ENCODE measurements at regions not wholly inside any gene's neighbourhood (a gene's known extent, or its start where the extent isn't known, plus 50 kb on each side); places are given as distances from the start of the nearest gene placed in this dataset.
"Not testable (repeated sequence)": the region's sequence is repeated elsewhere in the genome, so short reads cannot be mapped to it uniquely, and the experiment has no call there.

DNA sequence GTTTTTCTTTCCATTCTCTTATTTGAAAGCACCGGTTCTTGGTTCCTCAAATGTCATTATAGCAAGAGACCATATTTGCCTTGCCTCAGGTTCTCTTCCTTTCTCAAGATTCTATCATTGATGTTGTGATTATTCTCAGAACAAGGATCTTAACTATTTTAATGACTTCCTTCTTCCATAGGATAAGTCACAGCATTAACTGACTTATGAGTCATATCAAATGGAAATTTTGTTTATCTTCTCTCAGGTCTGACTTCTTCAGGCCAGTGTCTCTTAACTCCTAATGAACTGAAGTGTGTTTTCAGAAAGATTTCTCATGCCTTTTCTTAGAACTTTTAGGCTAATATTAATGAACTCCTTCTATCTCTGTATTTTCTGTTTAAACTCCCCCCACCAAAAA lies 794.6 kb upstream of the LRRN3 start:
- no peak for DNase-seq (ENCODE audit: low spot score)

DNA sequence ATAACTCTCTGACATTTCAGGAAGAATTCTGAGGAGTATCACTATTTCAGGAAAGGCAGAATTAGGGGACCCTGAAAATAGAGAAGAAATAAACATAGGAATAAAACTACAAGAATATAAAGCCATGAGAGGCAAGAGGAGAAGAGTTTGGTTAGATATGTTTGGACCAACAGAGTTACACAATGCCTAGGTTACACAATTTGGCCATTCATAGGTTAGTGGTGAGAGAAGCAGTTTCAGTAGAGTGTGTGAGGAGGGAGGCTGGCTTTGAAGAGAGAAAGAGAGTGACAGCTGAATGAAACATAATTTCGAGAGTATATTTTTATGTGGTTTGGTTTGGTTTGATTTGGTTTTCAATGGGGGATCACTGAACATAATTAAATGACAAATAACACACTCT lies 783.2 kb upstream of the LRRN3 start:
- DNase-seq (ENCODE audit: low spot score): no peak

DNA sequence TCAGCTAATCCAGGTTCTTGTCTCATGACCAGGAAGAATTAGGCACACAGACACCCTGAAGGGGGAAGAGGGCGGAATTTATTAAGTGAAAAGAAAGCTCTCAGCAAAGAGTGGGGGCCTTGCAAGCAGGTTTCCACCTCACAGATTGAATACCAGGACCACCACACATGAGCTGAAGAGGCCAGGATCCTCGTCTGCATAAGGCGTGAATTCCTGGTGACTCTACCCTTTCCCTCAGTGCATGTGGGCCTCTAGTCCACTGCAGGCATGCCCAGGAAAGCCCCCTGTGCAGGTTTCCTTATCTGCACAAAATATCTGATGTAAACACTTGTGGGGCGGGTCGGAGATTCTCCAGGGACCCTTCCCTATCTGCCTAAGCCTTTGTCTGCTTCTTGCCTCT lies 782.1 kb upstream of the LRRN3 start:
- DNase-seq (ENCODE audit: low spot score): no peak

DNA sequence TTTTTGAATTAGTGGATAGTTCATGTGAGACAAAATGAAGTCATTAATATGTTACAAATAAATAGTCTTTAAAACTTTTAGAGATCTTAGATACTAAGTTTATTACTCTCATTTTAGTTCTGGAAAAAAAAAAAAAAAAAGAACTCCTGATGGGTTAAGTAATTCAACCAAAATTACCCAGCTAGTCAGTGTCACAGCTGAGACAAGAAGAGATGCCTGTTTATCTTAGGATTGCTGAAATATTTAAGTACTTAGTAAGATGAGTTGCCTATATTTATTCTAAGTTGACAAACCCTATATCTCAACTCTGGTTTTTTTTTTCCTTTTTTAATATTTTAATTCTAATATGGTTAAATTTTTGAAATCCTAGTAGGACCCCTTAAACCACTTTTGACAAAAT lies 781.0 kb upstream of the LRRN3 start:
- DNase-seq (ENCODE audit: low spot score): no peak

DNA sequence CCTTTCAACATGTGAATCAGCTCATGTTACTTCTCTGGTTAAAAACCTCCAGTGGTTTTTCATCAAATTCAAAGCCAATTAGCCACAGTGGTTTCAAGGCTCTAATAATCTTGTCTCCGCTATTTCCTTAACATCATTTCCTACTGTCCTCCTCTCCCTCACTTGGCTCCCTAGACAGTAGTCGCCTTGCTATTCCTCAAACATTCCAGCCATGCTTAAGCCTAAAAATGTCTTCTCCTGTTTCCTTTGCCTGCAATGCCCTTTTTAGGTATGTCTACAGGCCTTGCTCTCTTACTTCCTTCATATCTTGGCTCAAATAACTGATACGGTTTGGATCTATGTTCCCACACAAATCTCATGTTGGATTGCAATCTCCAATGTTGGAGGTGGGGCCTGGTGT lies 779.4 kb upstream of the LRRN3 start:
- DNase-seq (ENCODE audit: low spot score): no peak

DNA sequence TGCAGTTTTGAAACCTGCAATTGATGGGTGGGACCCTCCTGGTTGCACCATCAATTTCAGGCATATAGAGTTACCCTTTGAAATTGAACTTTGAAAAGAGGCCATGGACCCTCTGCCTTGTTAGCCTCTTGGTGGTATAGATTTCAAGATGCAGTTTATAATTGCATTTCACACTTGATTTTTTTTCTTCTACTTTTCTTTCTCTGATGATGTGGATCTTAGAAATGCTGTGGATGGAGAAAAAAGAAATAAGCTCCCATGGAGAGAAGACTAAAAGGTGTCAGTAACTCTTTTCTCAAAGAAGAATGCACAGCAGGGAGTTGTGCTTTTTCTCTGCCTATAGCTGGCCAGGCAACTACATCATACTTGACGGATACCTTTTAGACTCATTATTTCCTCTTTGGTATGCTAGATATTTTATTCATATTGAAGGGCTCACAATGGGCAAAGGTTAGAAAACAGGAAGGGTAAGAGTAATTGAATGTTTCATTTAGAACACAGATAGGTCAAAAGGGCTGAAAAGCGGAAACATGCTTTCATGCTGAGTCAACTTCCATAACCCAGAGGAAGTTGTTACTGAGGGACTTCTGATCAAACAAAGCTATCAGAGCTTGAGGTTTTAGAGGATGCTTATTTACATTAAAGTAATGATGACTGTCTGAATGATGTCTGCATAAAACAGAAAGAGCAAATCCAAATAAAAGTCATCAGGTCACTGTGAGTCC lies 773.2 kb upstream of the LRRN3 start:
- no peak for DNase-seq (ENCODE audit: low spot score)

DNA sequence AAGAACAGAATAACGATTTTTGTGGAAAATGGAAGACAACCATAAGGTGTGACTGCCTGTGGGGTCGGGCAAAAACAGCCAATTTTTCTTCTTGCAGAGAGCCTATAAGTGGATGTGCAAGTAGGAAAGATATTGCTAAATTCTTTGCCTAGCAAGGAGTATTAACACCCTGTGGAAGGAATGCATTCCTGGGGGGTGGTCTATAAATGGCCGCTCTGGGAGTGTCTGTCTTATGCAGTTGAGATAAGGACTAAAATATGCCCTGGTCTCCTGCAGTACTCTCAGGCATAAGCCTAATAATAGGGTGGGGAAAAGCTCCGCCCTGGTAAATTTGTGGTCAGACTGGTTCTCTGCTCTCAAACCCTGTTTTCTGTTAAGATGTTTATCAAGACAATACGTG lies 770.6 kb upstream of the LRRN3 start:
- DNase-seq (ENCODE audit: low spot score): not testable (repeated sequence)

DNA sequence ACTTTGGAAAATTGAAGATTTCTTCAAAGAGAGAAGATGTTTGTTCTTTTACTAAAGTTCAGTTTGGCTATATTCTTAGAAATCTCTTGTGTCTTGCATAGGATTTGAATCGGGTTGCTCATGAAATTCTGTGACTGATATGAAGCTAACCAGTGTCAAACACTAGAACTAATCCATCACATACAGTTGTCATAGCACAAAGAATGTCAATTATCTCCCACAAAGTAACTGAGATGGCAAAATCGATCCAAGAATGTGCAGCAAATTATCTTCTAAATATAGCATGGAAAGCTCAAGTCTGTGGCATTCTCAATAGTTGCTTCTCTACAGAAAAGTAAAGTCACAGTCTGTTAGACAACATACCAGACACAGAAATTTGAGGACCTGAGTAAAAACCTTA lies 768.1 kb upstream of the LRRN3 start:
- DNase-seq (ENCODE audit: low spot score): no peak

DNA sequence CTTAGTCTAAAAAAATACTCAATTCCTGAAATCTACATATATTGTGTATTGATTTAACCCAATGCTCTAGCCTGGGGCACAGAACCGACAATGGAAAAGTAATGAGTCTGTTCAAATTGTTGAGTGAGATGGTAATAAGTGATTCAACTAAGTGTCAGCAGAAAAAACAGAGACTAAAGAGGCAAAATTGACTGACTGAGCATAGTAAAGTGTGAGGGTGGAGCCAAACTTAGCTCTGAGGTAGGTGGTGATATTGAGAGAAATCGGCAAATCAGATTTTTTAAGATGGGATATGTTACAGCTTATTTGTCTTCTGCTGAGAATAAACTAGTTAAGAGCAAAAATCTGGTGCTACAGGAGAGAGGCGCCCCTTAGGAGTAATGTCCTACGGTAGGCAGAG lies 764.0 kb upstream of the LRRN3 start:
- no peak for DNase-seq (ENCODE audit: low spot score)

DNA sequence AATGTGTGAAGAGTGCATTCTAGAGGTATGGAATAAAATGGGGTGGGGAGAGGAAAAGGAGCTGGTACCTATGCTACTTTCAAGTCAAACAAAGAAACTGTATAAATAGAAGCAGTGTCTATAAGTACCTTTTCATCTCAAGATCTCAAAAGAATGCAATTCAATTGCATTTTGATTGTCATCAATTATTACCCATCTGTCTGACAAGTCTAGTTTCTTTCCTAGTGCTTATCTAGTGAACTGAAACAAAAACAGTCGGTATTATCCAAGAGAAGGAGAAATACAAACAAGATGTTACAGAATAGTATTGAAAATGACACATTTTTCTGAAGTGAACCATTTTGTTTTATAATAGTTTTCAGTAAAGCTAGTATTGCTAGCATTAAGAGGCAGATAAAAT lies 754.5 kb upstream of the LRRN3 start:
- no peak for DNase-seq (ENCODE audit: low spot score)

DNA sequence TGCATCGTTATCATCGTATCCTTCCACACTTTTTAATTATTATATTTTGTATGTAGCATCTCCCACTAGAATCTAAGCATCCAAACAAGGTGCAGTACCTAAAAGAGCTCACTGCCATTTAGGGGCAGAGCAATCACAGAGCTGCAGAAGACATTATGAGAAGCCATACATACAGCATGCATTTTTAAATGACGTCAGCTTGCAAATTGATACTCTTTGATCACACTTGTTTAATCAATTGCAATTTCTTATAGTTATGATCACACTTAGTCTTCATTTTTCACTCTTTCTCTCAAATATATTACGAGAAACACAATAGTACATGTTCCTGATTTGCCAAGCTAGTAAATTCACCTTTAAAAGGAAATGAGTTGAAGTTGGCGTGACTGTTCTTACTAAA lies 753.3 kb upstream of the LRRN3 start:
- no peak for DNase-seq (ENCODE audit: low spot score)

DNA sequence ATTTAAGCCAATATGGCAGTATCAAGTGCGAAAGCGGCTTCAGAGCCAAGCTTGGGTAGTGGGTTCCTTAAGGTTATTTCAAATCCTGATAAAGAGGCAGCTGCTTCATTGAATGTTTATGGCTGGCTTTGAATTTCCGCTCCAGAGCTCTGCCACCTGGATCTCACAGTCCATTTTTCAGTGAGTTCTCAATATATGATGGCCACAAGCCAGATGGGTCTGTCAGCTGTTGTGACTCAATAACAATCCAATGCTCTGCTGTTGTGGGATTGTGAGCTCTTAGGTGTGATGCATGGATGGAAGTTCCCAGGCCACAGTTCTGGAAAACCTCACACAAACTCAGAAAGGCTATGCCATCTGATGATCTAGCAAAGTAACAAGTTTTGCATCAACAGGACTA lies 743.8 kb upstream of the LRRN3 start:
- DNase-seq (ENCODE audit: low spot score): no peak

DNA sequence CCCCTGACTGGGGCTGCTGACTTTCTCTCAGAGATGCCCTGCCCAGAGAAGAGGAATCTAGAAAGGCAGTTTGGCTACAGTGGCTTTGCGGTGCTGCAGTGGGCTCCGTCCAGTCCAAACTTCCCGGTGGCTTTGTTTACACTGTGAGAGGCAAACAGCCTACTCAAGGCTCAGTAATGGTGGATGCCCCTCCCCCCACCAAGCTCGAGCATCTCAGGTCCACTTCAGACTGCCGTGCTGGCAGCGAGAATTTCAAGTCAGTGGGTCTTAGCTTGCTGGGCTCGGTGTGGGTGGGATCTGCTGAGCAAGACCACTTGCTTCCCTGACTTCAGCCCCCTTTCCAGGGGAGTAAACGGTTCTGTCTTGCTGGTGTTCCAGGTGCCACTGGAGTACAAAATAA lies 734.5 kb upstream of the LRRN3 start:
- DNase-seq (ENCODE audit: low spot score): no peak

DNA sequence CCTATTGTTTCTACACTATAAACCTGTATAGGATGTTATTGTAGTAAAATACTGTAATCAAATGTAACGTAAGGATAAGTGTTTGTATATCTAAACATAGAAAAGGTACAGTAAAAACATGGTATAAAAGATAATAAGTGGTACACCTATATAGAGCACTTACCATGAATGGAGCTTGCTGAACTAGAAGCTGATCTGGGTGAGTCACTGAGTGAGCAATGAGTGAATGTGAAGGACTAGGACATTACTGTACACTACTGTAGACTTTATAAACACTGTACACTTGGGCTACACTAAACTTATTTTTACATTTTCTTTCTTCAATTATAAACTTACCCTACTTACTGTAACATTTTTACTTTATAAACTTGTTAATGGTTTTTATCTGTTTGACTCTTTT lies 732.9 kb upstream of the LRRN3 start:
- no peak for DNase-seq (ENCODE audit: low spot score)

DNA sequence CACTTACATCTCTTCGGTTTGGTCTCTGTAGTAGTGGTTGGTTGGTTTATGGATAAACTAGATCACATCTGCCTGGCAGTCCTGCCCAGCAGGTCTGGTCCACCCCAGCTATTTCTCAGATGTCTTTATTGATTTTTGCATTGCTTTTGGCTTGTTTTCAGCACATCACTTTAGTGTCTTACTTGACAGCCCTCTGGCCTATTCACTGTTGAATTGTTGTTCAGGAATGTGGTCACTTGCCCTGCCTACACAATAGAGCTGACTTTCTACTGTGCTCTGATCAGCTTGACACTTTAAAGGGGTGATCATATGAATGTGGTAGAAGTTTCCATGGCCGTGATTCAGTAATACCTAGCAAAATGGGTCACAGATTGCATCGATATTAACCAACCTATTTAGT lies 719.2 kb upstream of the LRRN3 start:
- no peak for DNase-seq (ENCODE audit: low spot score)

DNA sequence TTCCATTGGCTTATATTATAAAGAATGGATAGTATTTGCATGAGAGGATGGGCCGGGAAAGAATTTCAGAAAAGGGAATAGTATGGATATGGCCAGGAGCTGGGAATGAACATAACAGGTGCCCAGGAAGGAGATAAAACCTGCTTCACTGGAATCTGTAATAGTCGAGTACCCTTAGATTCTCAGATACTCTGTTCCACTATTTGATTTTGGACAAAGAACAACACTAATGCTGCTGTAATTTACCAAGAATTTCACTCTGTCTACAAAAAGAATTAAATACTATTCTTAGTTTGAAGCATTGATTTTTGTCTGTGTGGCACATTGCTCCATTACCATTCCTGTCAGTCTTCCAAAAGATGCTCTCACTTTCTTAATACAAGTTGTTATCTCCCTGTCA lies 718.2 kb upstream of the LRRN3 start:
- no peak for DNase-seq (ENCODE audit: low spot score)

DNA sequence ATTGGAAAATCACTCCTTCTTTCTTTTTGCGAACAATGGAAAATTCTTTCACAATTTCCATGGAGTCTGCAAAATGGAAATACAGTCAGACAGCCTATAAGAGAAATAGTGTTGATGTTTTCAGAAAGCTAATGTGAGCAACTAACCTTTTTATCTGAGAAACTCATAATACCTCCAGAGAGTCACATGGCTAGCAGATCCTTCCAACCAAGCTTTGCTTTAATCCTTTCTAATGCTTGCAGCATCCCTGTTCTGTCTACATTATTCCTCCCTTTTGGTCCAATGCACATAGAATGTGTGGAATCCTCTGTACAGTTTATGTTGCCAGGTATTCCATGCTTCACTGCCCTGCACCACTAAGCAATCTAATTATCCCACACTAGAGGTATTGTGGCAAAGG lies 717.5 kb upstream of the LRRN3 start:
- DNase-seq (ENCODE audit: low spot score): no peak

DNA sequence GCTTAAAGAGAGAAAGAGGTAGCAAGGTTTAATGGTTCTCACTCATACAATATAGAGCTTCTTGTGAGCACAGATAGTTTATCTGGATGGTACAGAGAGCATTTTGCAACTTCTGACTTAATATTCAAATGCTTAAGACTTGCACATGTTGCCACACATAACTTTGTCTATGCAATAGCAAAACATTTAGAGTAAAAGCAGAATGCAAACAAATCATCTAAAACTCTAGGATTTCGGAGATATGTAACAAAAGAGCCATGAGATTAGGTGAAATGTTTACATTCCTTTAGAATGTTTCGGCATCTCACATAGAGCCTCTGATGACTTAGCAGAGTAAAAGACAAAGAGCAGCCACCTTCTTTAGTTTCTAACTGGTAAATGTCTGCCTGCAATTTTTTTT lies 717.1 kb upstream of the LRRN3 start:
- DNase-seq (ENCODE audit: low spot score): no peak

DNA sequence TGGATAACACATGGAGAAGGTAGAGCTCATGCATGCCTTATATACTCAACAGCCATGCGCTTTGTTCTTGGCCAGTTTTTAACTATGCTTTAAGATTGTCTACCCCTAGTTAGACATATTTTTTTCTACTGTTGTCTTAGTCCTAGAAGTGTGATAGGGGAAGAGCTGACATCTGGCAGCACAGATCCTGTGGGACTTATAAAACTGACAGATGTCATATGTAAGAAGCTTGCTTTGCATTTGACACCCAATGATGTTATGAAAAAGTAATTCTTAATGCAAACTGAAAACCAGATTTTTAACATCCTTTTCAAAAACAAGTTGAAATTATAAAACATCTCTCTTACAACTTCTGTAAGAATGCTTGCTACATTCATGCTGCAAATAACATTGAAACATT lies 715.9 kb upstream of the LRRN3 start:
- no peak for DNase-seq (ENCODE audit: low spot score)

DNA sequence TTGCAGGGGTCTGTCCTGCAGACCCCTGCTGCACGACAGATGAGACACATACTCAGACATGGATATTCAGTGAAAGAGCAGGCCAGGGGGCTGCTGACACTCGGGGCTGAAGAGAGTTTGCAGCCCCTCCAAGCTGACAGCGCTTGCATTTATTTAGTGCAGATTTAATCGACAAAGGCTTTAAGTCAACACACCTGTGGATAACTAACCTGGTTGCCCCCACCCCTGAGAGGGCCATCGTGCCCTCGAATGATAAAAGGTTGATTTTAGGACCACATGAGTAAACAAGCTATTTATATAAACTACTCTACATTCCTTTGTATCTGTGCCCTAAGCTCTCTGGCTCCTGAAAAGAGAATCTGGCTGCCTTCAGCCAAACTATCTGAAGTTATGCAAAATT lies 708.2 kb upstream of the LRRN3 start:
- no peak for DNase-seq (ENCODE audit: low spot score)

DNA sequence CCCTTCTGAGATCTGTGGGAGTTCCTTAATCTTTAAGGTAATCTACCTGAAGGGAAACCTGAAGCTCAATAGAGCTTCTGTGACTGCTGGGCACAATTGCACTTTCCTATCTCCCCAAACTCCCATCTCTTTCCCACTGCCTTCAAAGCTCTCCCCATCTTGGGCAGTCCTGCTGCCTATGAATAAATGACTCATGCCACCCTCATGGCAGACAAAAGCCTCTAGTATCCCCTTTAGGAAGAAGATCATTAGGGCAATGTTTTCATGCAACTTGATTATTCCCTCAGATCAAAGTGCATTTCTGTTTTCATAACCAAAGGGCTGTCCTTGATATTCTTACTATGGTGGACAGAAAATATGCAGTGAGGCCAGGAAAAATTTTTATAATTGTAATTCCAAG lies 704.9 kb upstream of the LRRN3 start:
- no peak for DNase-seq (ENCODE audit: low spot score)

DNA sequence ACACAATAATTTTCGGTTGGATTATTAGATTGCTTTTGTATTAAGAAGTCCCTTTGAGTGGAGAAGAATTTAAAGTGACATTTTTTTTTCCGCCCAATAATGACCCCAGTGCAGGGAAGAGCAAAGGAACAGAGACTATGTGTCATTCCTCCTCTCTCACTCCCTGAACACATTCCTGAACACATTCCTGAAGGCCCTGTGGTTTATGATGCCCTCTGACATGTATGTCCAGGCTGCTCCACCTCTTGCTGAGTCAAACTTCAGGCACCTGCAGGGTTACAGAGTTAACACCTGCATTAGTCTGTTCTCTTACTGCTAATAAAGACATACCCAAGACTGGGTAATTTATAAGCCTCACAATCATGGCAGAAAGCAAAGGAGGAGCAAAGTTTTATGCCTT lies 704.0 kb upstream of the LRRN3 start:
- no peak for DNase-seq (ENCODE audit: low spot score)

DNA sequence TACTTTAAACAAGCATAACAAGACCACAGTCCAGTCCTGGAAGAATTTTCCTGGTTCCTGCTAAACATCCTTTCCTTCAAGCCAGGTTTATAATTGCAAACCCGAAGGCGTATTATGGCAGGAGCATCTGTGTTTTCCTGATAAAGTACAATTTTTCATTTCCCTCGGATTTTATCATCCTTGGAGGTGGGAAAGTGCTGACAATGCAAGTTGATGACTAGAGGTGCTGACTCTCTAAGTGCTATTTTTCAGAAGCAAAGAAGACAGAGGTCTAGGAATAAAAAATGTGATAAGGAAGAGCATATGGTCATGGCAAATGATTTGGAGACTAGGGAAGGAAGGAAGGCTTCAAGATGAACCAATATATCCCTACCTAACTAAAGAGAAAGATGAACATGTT lies 703.2 kb upstream of the LRRN3 start:
- DNase-seq (ENCODE audit: low spot score): no peak

DNA sequence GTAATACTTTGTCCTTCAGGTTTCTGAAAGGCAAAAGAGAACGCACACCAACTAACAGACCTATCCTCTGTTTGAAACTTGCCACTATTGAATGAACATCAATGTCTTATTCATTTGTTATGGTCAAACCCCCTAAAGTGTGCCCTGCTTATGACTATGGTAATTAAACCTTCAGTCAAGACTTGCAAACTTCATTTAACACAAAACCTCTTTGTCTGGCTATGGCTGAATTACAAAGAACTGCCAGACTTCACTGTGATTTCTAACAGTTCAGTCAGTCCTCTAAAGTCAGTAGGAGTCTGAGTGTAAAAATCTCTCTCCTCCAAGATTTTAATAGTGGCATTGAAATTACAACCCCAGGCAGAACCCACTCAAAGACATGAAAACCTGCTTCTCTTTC lies 702.5 kb upstream of the LRRN3 start:
- DNase-seq (ENCODE audit: low spot score): no peak

DNA sequence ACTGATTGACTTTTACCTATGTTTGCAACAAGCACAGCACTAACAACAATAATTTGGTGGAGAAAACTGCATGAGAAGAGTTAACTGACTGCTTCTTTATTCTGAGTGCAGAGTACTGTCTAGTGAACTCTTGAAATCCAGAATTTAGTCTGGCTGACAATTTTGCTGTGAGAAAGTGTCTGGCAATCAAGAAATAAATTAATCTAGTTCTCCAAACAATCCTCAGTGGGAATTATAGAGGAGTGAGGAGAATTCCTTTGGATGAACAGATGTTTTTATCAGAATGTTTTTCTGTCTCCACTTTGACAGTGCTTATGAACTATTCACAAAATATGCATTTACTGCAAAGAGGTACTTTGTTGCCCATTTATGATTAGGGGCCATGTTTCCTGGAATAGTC lies 694.9 kb upstream of the LRRN3 start:
- DNase-seq (ENCODE audit: low spot score): no peak

Measured in AG08395 (cell line).